ENCODE measurements at regions not wholly inside any gene's neighbourhood (a gene's known extent, or its start where the extent isn't known, plus 50 kb on each side); places are given as distances from the start of the nearest gene placed in this dataset.

GRCh38 chr4:162557516-162558106 is 393.8 kb upstream of the FSTL5 start:
- Histone ChIP-seq H3K4me1 (ENCODE audit: insufficient read depth, low read length) (no peaks in the 10 kb centered on the region), H3K9ac (ENCODE audit: low read length) (no peak overlapping the region), H3K79me2 (ENCODE audit: low read length) (no peaks in the 10 kb centered on the region), H3K27ac (ENCODE audit: low read length) (no peak overlapping the region), H3K4me3 (ENCODE audit: low read length) (no peak overlapping the region), H4K20me1 (ENCODE audit: low read length) (no peaks in the 10 kb centered on the region), H3K9me2 (replicated peaks; ENCODE audit: low read length) (no peaks in the 10 kb centered on the region), H3K36me3 (ENCODE audit: low read depth, low read length) (no peaks in the 10 kb centered on the region), H3K9me3 (ENCODE audit: low read length) (no peaks in the 10 kb centered on the region), H3K4me2 (ENCODE audit: low read length) (no peak overlapping the region), H3K27me3 (ENCODE audit: low read length) (no peaks in the 10 kb centered on the region), H2AFZ (ENCODE audit: low read length) (no peak overlapping the region), H3F3A (ENCODE audit: low read length, unreplicated experiment) (no peaks in the 10 kb centered on the region)
- no TSS peak for BruUV-seq (replicated peaks)
- TF ChIP-seq EZH2 (IDR thresholded peaks at IDR 0.05; ENCODE audit: low read length, unreplicated experiment): no peak
- TF ChIP-seq EZH2phosphoT487 (IDR thresholded peaks at IDR 0.05; ENCODE audit: borderline replicate concordance, low read length): no peak
- TF ChIP-seq CTCF (conservative IDR thresholded peaks at IDR 0.05; ENCODE audit: low read depth, low read length): no peak
- ChIA-PET CTCF (no interaction called here), POLR2A (ENCODE audit: unreplicated experiment) (no interaction called here)
- intact Hi-C loops (cut with micrococcal nuclease): no loop called here
- no peak for ATAC-seq
- no peak for DNase-seq

- no peak for DNase-seq
- no peaks in the 10 kb centered on the region for H3K9me2 ChIP-seq (replicated peaks; ENCODE audit: low read length)
- no peak overlapping the region for H2AFZ ChIP-seq (ENCODE audit: low read length)
- no peak overlapping the region for H3K9ac ChIP-seq (ENCODE audit: low read length)
- no peak overlapping the region for H3K27ac ChIP-seq (ENCODE audit: low read length)
- TF ChIP-seq CTCF (conservative IDR thresholded peaks at IDR 0.05; ENCODE audit: low read depth, low read length): no peak; the same call in 1 of the 2 replicates
- TF ChIP-seq EZH2 (IDR thresholded peaks at IDR 0.05; ENCODE audit: low read length, unreplicated experiment): no peak
- TF ChIP-seq EZH2phosphoT487 (IDR thresholded peaks at IDR 0.05; ENCODE audit: borderline replicate concordance, low read length): no peak
- no peaks in the 10 kb centered on the region for H3K9me3 ChIP-seq (ENCODE audit: low read length)
- no peaks in the 10 kb centered on the region for H3F3A ChIP-seq (ENCODE audit: low read length, unreplicated experiment)
- BruUV-seq (replicated peaks): no TSS peak
- no peaks in the 10 kb centered on the region for H3K4me1 ChIP-seq (ENCODE audit: insufficient read depth, low read length)
- no peaks in the 10 kb centered on the region for H3K36me3 ChIP-seq (ENCODE audit: low read depth, low read length)
- POLR2A ChIA-PET (ENCODE audit: unreplicated experiment): no interaction called here
- no peak overlapping the region for H3K4me3 ChIP-seq (ENCODE audit: low read length)
- H3K27me3 ChIP-seq (ENCODE audit: low read length): no peaks in the 10 kb centered on the region
- H3K4me2 ChIP-seq (ENCODE audit: low read length): no peak overlapping the region
- intact Hi-C loops (cut with micrococcal nuclease): no loop called here
- CTCF ChIA-PET: no interaction called here
- no peak for ATAC-seq
- no peaks in the 10 kb centered on the region for H3K79me2 ChIP-seq (ENCODE audit: low read length)
- H4K20me1 ChIP-seq (ENCODE audit: low read length): no peaks in the 10 kb centered on the region
These were observed 371.3 kb upstream of the FSTL5 start for GRCh38 chr4:162535121-162535520.

- H3K27ac ChIP-seq (ENCODE audit: low read length): no peak overlapping the region
- H3K27me3 ChIP-seq (ENCODE audit: low read length): no peaks in the 10 kb centered on the region
- DNase-seq (no peak), ATAC-seq (no peak)
- no peaks in the 10 kb centered on the region for H3K9me3 ChIP-seq (ENCODE audit: low read length)
- BruUV-seq (replicated peaks): no TSS peak
- no peak overlapping the region for H3K4me3 ChIP-seq (ENCODE audit: low read length)
- no peaks in the 10 kb centered on the region for H4K20me1 ChIP-seq (ENCODE audit: low read length)
- H3K9me2 ChIP-seq (replicated peaks; ENCODE audit: low read length): no peaks in the 10 kb centered on the region
- no peaks in the 10 kb centered on the region for H3K36me3 ChIP-seq (ENCODE audit: low read depth, low read length)
- no peaks in the 10 kb centered on the region for H3K4me1 ChIP-seq (ENCODE audit: insufficient read depth, low read length)
- H2AFZ ChIP-seq (ENCODE audit: low read length): no peak overlapping the region
- TF ChIP-seq EZH2 (IDR thresholded peaks at IDR 0.05; ENCODE audit: low read length, unreplicated experiment) (no peak), EZH2phosphoT487 (IDR thresholded peaks at IDR 0.05; ENCODE audit: borderline replicate concordance, low read length) (no peak), CTCF (conservative IDR thresholded peaks at IDR 0.05; ENCODE audit: low read depth, low read length) (no peak)
- ChIA-PET POLR2A (ENCODE audit: unreplicated experiment) (no interaction called here), CTCF (no interaction called here)
- H3K79me2 ChIP-seq (ENCODE audit: low read length): no peaks in the 10 kb centered on the region
- no peaks in the 10 kb centered on the region for H3F3A ChIP-seq (ENCODE audit: low read length, unreplicated experiment)
- intact Hi-C loops (cut with micrococcal nuclease): no loop called here
- H3K4me2 ChIP-seq (ENCODE audit: low read length): no peak overlapping the region
- no peak overlapping the region for H3K9ac ChIP-seq (ENCODE audit: low read length)
These were observed 359.4 kb upstream of the FSTL5 start for GRCh38 chr4:162523171-162523570.

All from PC-3 (cell line).